Endothelial cell of umbilical vein (primary cell): ENCODE measurements at regions not wholly inside any gene's neighbourhood (a gene's known extent, or its start where the extent isn't known, plus 50 kb on each side); places are given as distances from the start of the nearest gene placed in this dataset.

Experiments
- BruUV-seq: library from RNA; stranded (reverse); fragments of 400-500 nt; replicated peaks from 2 replicates; lab custom pipeline; 2021; lab: Mats Ljungman, UMichigan
- CTCF ChIA-PET: fragments of 300-600, 350-600 bp; sonication (Branson Sonifier 250); formaldehyde crosslinking; loops from one replicate; lab custom pipeline; 2021; ENCODE audit warnings: antibody characterized with exemption, inconsistent platforms; lab: Charles Lee
- POLR2A ChIA-PET: fragments of 300-600, 350-600 bp; sonication (Branson Sonifier 250); formaldehyde crosslinking; loops from one replicate; lab custom pipeline; 2021; ENCODE audit warnings: antibody characterized with exemption, inconsistent platforms; lab: Charles Lee
- DNase-seq: peaks from one replicate; pipeline ENCODE4 v3.0.0-alpha.2; 2011; ENCODE audit warnings: low read depth, low spot score
- FAIRE-seq: peaks from 2 replicates; lab custom pipeline; 2011; peaks lifted over from hg19 to GRCh38; lab: Jason Lieb, UNC
- H2AFZ ChIP-seq: 2 replicates; pipeline ENCODE4 v1.6.0; 2012; ENCODE audit warnings: low read depth, low read length, control low read depth, inconsistent platforms
- H3K27ac ChIP-seq: 2 replicates; pipeline ENCODE4 v1.5.1; 2011; ENCODE audit warnings: low read depth, mild to moderate bottlenecking, control low read depth, low read length, moderate library complexity; ENCODE audit not compliant: insufficient read depth
- H3K27me3 ChIP-seq, 2 experiments: 2 replicates each; pipeline versions ENCODE4 v1.6.0 to v1.6.1; 2011; ENCODE audit warnings: low read length in 2 of 2, mixed read lengths in 1 of 2; ENCODE audit not compliant: control insufficient read depth in 2 of 2, insufficient read depth in 2 of 2
- H3K36me3 ChIP-seq, 2 experiments: 2 replicates in 1 of 2; 3 replicates in 1 of 2; pipeline ENCODE4 v1.5.1; 2011; ENCODE audit warnings: low read length in 2 of 2, mild to moderate bottlenecking in 1 of 2, moderate library complexity in 1 of 2; ENCODE audit not compliant: control insufficient read depth in 2 of 2, insufficient read depth in 2 of 2; ENCODE audit errors: extremely low read depth in 1 of 2
- H3K4me1 ChIP-seq: 3 replicates; pipeline ENCODE4 v1.5.1; 2011; ENCODE audit warnings: mild to moderate bottlenecking, low read length; ENCODE audit not compliant: control insufficient read depth, insufficient read depth; ENCODE audit errors: extremely low read depth
- H3K4me2 ChIP-seq: 2 replicates; pipeline ENCODE4 v1.6.1; 2011; ENCODE audit warnings: low read length, control low read depth, mixed read lengths; ENCODE audit not compliant: insufficient read depth
- H3K4me3 ChIP-seq, 3 experiments: fragments of 200-600 bp in 1 of 3; sonication (generic), shearing (Covaris generic) in 1 of 3; replicated peaks in 1 of 3; 2 replicates each; pipeline ENCODE4 v1.5.1; 2011 to 2016; ENCODE audit warnings: control low read depth in 3 of 3, low read length in 3 of 3, mild to moderate bottlenecking in 2 of 3, inconsistent platforms in 1 of 3, low read depth in 1 of 3, moderate library complexity in 1 of 3; ENCODE audit not compliant: insufficient read depth in 1 of 3
- H3K79me2 ChIP-seq: 2 replicates; pipeline ENCODE4 v1.6.0; 2012; ENCODE audit warnings: low read length, inconsistent platforms; ENCODE audit not compliant: control insufficient read depth, insufficient read depth
- H3K9ac ChIP-seq: replicated peaks from 2 replicates; pipeline ENCODE3; 2011; ENCODE audit warnings: low read length, control low read depth; ENCODE audit not compliant: insufficient read depth; ENCODE audit errors: extremely low read depth
- H3K9me1 ChIP-seq: replicated peaks from 3 replicates; pipeline ENCODE4 v1.6.0; 2011; ENCODE audit warnings: mild to moderate bottlenecking, low read length; ENCODE audit not compliant: control insufficient read depth, insufficient read depth; ENCODE audit errors: extremely low read depth
- H3K9me3 ChIP-seq: replicated peaks from 2 replicates; pipeline ENCODE4 v1.5.1; 2012; ENCODE audit warnings: low read length, inconsistent platforms; ENCODE audit not compliant: control insufficient read depth, insufficient read depth
- H4K20me1 ChIP-seq: replicated peaks from 2 replicates; pipeline ENCODE3; 2011; ENCODE audit warnings: mild to moderate bottlenecking, low read length; ENCODE audit not compliant: control insufficient read depth, insufficient read depth; ENCODE audit errors: extremely low read depth
- EZH2 ChIP-seq: IDR thresholded peaks from 2 replicates; pipeline ENCODE4 v1.6.1; 2012; ENCODE audit warnings: borderline replicate concordance, low read depth, mild to moderate bottlenecking, moderate library complexity, low read length, inconsistent platforms; ENCODE audit not compliant: severe bottlenecking
- FOS ChIP-seq: IDR thresholded peaks from 2 replicates; pipeline ENCODE4 v1.6.1; 2011; ENCODE audit warnings: mild to moderate bottlenecking, low read length, moderate library complexity, borderline replicate concordance; ENCODE audit not compliant: insufficient read depth
- JUN ChIP-seq: IDR thresholded peaks from 2 replicates; pipeline ENCODE4 v1.6.1; 2011; ENCODE audit warnings: borderline replicate concordance, low read depth; ENCODE audit not compliant: insufficient read length, insufficient read depth
- MYC ChIP-seq: IDR thresholded peaks from one replicate; pipeline ENCODE4 v1.6.1; 2011; ENCODE audit warnings: mild to moderate bottlenecking, low read depth, low read length
- POLR2A ChIP-seq: IDR thresholded peaks from 2 replicates; pipeline ENCODE4 v1.6.1; 2012; ENCODE audit warnings: low read depth, mild to moderate bottlenecking, control low read depth, low read length
- POLR2AphosphoS5 ChIP-seq: IDR thresholded peaks from 2 replicates; pipeline ENCODE4 v1.6.1; 2012; ENCODE audit warnings: low read depth, mild to moderate bottlenecking, control low read depth, low read length, moderate library complexity; ENCODE audit not compliant: insufficient read depth
- dilution Hi-C: fragments of 300-500 bp; cut with MboI; formaldehyde crosslinking; loops from one replicate; pipeline ENCODE4 v1.15.0; 2019; ENCODE audit warnings: low sequenced_read_pairs; ENCODE audit not compliant: extremely low pct_ligation_motif_present
- intact Hi-C: fragments of 100-400 bp; cut with micrococcal nuclease; formaldehyde crosslinking; loops from one replicate; pipeline ENCODE4 v1.10.0; 2022
- TF ChIP-seq, protein P1 (sequence below), 2 donors: IDR thresholded peaks; 1 replicate in 1 of 2; 2 replicates in 1 of 2; pipeline ENCODE4 v1.5.1; 2011; ENCODE audit warnings: low read length in 2 of 2, mild to moderate bottlenecking in 2 of 2, moderate library complexity in 2 of 2, control low read depth in 1 of 2, inconsistent platforms in 1 of 2, low read depth in 1 of 2; ENCODE audit not compliant: insufficient read depth in 1 of 2; ENCODE audit errors: extremely low read depth in 1 of 2
- TF ChIP-seq, protein P2 (sequence below): IDR thresholded peaks from 2 replicates; pipeline ENCODE4 v1.6.1; 2011; ENCODE audit not compliant: insufficient read depth, insufficient read length

DNA sequence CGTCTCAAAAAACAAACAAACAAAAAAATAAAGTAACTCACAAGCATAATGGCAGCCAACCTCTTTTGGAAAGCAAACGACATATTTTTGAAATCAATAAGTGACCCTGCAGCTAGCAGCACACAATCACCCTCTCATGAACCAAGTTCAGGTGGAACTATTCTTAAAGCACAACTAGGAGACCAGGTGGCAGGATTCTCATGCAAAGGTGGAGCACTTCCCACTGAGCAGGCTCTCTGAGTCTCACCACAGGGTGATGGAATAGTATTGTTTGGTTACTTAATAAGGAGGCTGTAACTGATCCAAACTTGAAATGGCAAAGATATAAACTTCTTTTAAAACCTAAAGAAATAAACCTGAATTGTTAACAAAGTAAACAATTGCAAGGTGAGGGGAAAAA, 1293.1 kb downstream of the PCDH19 start:
- H4K20me1 ChIP-seq = no peaks in the 10 kb centered on the region
- no peaks in the 10 kb centered on the region for H3K36me3 ChIP-seq
- H3K27ac ChIP-seq = no peak overlapping the region
- no peaks in the 10 kb centered on the region for H3K27me3 ChIP-seq
- no peak overlapping the region for H3K4me2 ChIP-seq
- H3K9me3 ChIP-seq = no peaks in the 10 kb centered on the region
- no TSS peak for BruUV-seq
- intact Hi-C loops (no loop called here), dilution Hi-C loops (no loop called here)
- H3K9ac ChIP-seq = no peak overlapping the region
- no peak for DNase-seq
- no peaks in the 10 kb centered on the region for H3K9me1 ChIP-seq
- no peak overlapping the region for H2AFZ ChIP-seq
- POLR2A ChIA-PET = no interaction called here
- TF ChIP-seq POLR2A = no peak
- TF ChIP-seq, protein P1, sequence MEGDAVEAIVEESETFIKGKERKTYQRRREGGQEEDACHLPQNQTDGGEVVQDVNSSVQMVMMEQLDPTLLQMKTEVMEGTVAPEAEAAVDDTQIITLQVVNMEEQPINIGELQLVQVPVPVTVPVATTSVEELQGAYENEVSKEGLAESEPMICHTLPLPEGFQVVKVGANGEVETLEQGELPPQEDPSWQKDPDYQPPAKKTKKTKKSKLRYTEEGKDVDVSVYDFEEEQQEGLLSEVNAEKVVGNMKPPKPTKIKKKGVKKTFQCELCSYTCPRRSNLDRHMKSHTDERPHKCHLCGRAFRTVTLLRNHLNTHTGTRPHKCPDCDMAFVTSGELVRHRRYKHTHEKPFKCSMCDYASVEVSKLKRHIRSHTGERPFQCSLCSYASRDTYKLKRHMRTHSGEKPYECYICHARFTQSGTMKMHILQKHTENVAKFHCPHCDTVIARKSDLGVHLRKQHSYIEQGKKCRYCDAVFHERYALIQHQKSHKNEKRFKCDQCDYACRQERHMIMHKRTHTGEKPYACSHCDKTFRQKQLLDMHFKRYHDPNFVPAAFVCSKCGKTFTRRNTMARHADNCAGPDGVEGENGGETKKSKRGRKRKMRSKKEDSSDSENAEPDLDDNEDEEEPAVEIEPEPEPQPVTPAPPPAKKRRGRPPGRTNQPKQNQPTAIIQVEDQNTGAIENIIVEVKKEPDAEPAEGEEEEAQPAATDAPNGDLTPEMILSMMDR (IDR thresholded peaks at IDR 0.05; ENCODE audit: extremely low read depth in 1 of 2, insufficient read depth in 1 of 2, low read depth in 1 of 2, low read length in 2 of 2) = no peak
- TF ChIP-seq MYC = no peak
- no peak for TF ChIP-seq JUN
- TF ChIP-seq, protein P2, sequence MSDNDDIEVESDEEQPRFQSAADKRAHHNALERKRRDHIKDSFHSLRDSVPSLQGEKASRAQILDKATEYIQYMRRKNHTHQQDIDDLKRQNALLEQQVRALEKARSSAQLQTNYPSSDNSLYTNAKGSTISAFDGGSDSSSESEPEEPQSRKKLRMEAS = no peak
- TF ChIP-seq POLR2AphosphoS5 = no peak
- TF ChIP-seq FOS = no peak
- TF ChIP-seq EZH2 = no peak
- CTCF ChIA-PET = no interaction called here
- no peaks in the 10 kb centered on the region for H3K79me2 ChIP-seq
- H3K4me1 ChIP-seq = no peaks in the 10 kb centered on the region
- FAIRE-seq = no peak
- H3K4me3 ChIP-seq = no peak overlapping the region
